ENCODE measurements at regions not wholly inside any gene's neighbourhood (a gene's known extent, or its start where the extent isn't known, plus 50 kb on each side); places are given as distances from the start of the nearest gene placed in this dataset.
"Not testable (repeated sequence)": the region's sequence is repeated elsewhere in the genome, so short reads cannot be mapped to it uniquely, and the experiment has no call there.

DNA sequence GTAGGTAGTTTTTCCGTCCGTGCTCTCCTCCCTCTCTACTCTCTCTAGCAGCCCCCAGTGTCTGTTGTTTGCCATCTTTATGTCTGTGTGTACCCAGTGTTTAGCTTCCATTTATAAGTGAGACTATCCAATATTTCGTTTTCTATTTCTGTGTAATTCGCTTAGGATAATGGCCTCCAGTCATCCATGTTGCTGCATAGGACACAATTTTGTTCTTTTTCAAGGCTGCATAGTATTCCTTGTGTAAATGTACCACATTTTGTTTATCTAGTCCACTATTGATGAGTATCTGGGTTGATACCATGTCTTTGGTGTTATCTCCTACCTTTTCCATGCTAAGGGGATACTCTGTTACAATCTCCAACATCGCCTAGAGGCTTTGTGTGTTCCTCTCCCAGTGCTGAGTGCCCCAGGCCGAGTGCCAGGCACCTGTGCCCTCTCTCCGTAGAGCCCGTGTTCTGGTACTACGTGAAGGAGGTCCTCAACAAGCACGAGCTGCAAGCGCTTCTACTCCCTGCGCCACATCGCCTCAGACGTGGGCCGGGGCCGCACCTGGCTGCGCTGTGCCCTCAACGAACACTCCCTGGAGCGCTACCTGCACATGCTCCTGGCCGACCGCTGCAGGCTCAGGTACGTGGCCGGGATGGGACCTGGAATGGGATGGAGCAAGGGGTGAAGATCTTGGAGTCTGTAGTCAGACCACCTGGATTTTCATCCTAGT lies 51.0 kb downstream of the NPIPB11 start:
- not testable (repeated sequence) for DNase-seq

DNA sequence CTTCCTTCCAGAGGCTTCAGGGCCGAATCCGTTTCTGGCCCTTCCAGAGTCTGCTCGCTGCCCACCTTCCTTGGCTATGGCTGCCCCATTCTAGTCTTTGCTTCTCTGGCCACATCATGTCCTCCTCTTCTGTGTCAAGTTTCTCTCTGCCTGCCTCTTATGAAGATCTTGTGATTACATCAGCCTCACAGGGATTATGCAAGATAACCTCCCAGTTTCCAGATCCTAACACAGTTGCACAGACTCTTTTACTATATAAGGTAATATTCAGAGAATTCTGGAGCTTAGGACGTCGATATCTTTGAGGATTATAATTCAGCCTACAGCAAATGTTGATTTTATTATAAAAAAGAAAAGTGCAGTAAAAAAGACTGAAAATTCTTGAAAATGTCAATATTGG lies 52.1 kb downstream of the NPIPB11 start:
- not testable (repeated sequence) for DNase-seq

- not testable (repeated sequence) for DNase-seq
Observed at GRCh38 chr16:29352617-29352999, 53.9 kb downstream of the NPIPB11 start.

GRCh38 chr16:29351970-29352616 lies 54.4 kb downstream of the NPIPB11 start:
- not testable (repeated sequence) for DNase-seq

DNA sequence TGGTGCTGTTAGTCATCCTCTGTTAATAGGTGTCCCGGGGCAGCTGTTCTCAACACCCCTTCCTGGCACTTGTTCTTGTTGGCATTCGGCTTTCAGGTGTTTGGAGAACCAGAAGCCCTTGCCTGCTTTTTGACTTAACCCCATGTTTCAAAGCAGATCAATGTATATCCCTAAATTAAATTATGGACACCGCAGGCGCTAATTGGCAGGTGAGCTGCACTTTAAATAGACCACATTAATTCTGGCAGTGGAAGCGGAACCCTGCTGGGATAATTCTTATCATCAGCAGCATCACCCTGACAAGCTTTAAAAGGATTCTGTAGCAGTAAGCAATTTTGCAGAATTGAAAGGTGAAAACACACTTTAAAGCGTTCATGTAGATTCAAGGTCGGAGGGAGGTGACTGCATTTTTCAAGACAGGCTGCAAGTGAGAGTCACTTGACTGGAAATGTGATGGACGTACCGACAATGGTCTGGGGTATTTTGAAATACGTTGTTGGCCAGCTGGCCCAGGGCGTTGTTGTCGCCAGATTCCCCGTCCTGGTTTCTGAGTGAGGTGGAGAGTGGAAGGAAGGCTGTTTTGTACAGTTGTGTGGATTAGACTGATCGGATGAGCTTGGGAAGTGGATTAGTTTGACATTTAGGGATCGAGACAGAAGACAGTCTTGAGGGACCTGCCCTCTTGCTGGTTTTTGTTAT lies 55.1 kb downstream of the NPIPB11 start:
- DNase-seq = not testable (repeated sequence)

DNA sequence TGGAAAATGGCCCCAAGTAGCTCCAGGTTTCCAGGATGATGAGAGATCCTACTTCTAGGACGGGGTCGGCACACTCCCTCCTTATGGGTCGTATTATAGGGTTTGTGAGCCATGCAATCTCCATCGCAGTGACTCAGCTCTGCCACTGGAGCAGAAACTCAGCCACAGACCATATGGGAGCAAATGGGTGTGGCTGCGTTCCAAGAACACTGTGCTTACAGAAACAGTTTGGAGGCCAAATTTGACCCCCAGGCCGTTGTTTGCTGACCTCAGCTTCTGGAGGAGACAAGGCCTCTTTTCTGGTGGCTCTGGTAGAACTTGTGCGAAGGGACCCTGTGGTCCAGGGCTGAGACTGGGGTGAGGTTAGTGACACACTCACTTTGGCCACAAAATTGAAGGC lies 56.5 kb downstream of the NPIPB11 start:
- not testable (repeated sequence) for DNase-seq

DNA sequence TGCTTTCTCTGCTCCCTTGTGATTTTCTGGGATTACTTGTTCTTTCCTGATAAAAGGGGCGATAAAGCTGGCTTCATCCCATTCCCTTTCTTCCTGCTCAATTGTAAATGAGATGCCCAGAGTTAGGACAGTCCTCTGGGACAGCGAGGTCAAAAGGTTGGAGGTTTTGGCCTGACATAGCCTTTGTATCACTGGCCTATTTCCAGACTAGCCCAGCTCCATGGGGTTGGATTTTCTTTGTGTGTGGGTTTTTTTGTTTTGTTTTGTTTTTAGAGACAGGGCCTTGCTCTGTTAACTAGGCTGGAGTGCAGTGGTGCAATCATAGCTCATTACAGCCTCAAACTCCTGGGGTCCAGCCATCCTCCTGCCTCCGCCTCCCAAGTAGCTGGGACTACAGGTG lies 57.8 kb downstream of the NPIPB11 start:
- DNase-seq = not testable (repeated sequence)

DNA sequence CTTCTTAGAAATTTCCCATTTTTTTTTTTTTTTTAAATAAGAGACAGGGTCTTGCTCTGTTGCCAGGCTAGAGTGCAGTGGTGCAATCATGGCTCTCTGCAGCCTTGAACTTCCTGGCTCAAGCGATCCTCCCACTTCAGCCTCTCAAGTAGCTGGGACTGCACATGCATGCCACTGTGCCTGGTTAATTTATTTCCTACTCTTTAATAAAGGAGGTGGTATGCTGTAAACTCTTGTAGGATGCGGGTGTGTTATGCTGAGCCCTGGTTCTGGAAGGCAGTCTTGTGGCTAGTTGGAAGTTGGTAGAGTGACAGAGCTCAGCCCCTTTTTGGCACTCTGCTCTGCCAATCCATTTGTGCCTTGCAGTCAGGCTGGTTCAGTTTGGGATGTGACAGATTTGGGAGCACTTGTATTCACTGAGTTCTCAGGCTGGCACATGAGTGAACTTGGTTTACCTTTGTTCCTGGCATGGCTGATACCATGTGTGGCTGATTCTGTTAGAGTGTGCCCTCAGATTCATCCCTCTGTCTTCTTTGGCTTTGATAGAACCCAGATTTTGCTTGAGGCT lies 58.3 kb downstream of the NPIPB11 start:
- not testable (repeated sequence) for DNase-seq

- not testable (repeated sequence) for DNase-seq
Observed at GRCh38 chr16:29346796-29347580, 59.5 kb downstream of the NPIPB11 start.

DNA sequence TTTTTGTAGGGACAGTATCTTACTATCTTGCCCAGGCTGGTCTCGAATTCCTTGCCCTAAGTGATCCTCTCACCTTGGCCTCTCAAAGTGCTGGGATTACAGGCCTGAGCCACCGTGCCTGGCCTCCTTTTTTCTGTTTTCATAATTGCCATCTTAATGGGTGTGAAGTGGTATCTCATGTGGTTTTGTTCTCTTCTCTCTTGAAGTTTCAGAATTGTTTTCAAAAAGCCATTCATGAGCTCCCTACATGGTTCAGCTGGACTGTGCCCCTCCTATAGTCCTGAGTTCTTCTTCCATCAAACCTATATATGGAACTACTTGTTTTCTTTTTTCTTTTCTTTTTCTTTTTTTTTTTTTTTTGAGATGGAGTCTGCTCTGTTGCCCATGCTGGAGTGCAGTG lies 60.3 kb downstream of the NPIPB11 start:
- not testable (repeated sequence) for DNase-seq

DNA sequence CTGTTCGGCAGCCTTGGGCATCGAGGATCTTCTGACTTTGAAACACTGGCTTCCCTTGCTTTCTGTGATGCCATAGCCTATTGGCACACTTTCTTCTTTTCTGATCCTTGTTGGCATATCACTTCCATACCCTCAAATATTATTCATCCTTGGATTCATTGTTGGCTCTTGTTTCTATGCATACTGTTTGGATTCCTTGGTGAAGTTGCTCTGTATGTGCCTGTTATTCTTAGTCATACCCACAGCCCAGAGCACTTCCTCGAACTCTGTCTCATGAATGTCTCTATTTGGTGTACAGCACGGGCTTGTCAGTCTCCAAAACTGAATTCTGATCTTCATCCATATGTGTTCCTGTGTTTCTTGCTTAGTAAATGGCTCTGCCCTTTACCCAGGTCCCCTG lies 63.6 kb downstream of the NPIPB11 start:
- not testable (repeated sequence) for DNase-seq

DNA sequence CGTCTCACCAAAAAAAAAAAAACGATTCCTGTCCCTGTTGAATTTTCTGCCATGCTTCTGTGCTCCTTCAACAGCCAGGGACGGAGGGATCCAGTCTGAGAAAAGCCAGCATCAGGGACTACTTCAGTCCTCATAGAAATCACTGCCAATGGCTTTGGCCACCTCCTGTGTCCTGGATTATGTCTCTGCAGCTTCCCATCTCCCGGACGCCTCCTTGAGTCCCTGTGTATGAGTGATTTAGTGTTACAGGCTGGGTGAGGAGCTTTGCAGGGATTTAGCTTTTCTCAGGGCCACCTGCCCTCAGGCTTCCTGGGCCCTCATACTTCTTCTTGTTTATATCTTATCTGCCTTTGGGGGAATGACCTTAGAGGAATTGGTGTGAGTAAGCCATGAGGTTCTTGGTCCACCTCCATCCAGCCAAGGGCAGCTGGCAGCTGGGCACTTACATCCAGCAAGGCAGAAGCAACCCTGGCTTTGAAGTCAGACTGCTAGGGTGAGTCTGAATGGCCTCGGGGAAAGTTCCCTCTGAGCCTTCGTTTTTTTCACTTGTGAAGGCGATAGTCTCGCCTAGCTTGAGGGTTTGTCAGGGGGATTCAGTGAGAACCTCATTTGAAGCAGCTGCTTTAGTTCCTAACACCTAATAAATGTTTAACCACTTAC lies 65.6 kb downstream of the NPIPB11 start:
- DNase-seq = not testable (repeated sequence)

GRCh38 chr16:29340235-29340634 lies 66.3 kb downstream of the NPIPB11 start:
- not testable (repeated sequence) for DNase-seq

GRCh38 chr16:29338821-29339700 lies 67.5 kb downstream of the NPIPB11 start:
- not testable (repeated sequence) for DNase-seq

DNA sequence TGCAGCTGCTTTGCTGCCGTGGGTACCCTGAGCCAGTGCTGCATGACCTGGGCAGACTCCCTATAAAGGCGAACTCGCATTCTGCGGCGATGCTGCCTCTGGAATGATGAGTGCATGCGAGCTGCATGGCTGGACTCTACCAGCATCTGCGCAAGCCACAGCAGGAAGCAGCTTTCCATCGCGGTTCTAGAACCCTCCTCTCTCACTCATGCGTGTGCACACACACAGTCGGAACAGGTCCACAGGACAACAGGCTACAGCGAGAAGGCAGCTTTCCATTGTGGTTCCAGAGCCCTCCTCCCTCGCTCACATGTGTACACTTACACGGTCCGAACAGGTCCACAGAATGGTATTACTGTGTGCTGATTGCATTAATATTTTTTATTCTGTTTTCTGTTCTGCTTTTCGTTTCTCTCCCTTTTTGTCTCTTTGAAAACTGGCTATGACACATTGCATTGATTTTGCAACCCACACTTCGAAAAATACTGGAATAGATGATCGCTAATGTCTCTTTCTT lies 69.1 kb downstream of the NPIPB11 start:
- not testable (repeated sequence) for DNase-seq

GRCh38 chr16:29335549-29335846 lies 71.0 kb downstream of the NPIPB11 start:
- DNase-seq = not testable (repeated sequence)

DNA sequence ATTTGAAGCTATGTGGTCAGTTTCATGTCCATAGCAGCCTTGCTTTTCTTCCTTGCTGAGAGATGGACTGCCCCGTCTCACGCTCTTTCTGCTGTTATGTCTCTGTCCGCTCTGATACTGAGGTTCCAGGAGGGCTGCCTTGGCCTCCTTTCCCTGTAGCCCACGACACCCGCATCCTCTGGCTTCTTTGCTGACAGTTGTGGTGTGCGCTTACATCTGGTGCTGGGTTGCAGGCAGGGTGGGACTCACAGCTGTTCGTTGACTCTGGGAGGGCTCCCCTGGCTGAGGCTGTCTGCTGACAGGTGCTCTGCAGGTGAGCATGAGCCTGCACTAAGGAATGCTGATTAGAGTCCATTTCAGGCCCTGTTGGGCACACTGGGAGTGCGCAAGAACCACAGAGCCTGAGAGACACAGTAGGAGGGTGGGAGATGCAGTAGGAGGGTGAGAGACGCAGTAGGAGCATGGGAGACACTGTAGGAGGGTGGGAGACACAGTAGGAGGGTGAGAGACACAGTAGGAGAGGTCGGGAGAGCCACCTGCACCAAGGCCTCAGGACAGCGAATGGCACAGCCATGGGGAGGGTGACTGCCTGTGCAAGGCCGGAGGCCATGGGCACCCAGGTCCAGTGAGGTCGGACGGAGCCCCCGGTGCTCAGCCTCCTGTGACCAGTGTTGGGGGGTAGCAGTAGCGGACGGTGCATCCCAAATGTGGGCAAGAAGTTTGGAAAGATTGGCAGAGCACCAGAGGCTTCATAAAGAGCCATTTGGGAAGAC lies 71.5 kb downstream of the NPIPB11 start:
- not testable (repeated sequence) for DNase-seq

- not testable (repeated sequence) for DNase-seq
Observed at GRCh38 chr16:29333492-29334097, 72.9 kb downstream of the NPIPB11 start.

- not testable (repeated sequence) for DNase-seq
Observed at GRCh38 chr16:29330623-29331022, 75.9 kb downstream of the NPIPB11 start.

- not testable (repeated sequence) for DNase-seq
Observed at GRCh38 chr16:29328528-29328927, 78.0 kb downstream of the NPIPB11 start.
